CD14-positive monocyte (primary cell): ENCODE measurements at regions not wholly inside any gene's neighbourhood (a gene's known extent, or its start where the extent isn't known, plus 50 kb on each side); places are given as distances from the start of the nearest gene placed in this dataset.

Source experiments
- DNase-seq, 3 donors: peaks; one replicate each; pipeline ENCODE4 v3.0.0-alpha.2; 2011 to 2022
- H2AFZ ChIP-seq: 2 replicates; pipeline ENCODE4 v1.6.0; 2012; ENCODE audit warnings: mild to moderate bottlenecking, low read depth, low read length, inconsistent platforms; ENCODE audit not compliant: insufficient read depth, poor library complexity, severe bottlenecking
- H3K27ac ChIP-seq, 2 donors: 1 replicate in 1 of 2; 2 replicates in 1 of 2; pipeline ENCODE4 v1.5.1; 2012 to 2013; ENCODE audit warnings: low read length in 2 of 2, control low read depth in 1 of 2, inconsistent platforms in 1 of 2, low read depth in 1 of 2, mild to moderate bottlenecking in 1 of 2
- H3K27me3 ChIP-seq, 2 donors: one replicate each; pipeline versions ENCODE4 v1.6.0 to v1.6.1; 2011 to 2013; ENCODE audit warnings: low read length in 2 of 2; ENCODE audit not compliant: control insufficient read depth in 2 of 2, insufficient read depth in 2 of 2
- H3K36me3 ChIP-seq, 2 donors: replicated peaks in 1 of 2; 1 replicate in 1 of 2; 2 replicates in 1 of 2; pipeline versions ENCODE4 v1.5.1 to v1.6.1; 2012 to 2013; ENCODE audit warnings: low read length in 2 of 2, control low read depth in 1 of 2, inconsistent platforms in 1 of 2, mild to moderate bottlenecking in 1 of 2; ENCODE audit not compliant: insufficient read depth in 2 of 2, control insufficient read depth in 1 of 2
- H3K4me1 ChIP-seq, 2 donors: 1 replicate in 1 of 2; 2 replicates in 1 of 2; pipeline versions ENCODE4 v1.5.1 to v1.6.1; 2012 to 2013; ENCODE audit warnings: low read length in 2 of 2, control low read depth in 1 of 2, inconsistent platforms in 1 of 2, mild to moderate bottlenecking in 1 of 2, moderate library complexity in 1 of 2; ENCODE audit not compliant: insufficient read depth in 2 of 2, control insufficient read depth in 1 of 2
- H3K4me2 ChIP-seq: replicated peaks from 2 replicates; pipeline ENCODE3; 2012; ENCODE audit warnings: low read length, moderate library complexity, mild to moderate bottlenecking; ENCODE audit not compliant: poor library complexity, severe bottlenecking; ENCODE audit errors: extremely low read depth
- H3K4me3 ChIP-seq, 3 experiments: fragments of 200-600 bp in 1 of 3; sonication (generic) in 1 of 3; replicated peaks in 1 of 3; 1 replicate in 2 of 3; 2 replicates in 1 of 3; pipeline ENCODE4 v1.5.1; 2011 to 2013; ENCODE audit warnings: low read length in 3 of 3, mild to moderate bottlenecking in 3 of 3, control low read depth in 2 of 3, low read depth in 2 of 3, inconsistent platforms in 1 of 3, moderate library complexity in 1 of 3
- H3K79me2 ChIP-seq: 2 replicates; pipeline ENCODE4 v1.6.0; 2012; ENCODE audit warnings: mild to moderate bottlenecking, control low read depth, inconsistent platforms, low read length, moderate library complexity; ENCODE audit not compliant: insufficient read depth
- H3K9ac ChIP-seq: 2 replicates; pipeline ENCODE4 v1.6.0; 2017; ENCODE audit warnings: low read length, mild to moderate bottlenecking; ENCODE audit not compliant: insufficient read depth, poor library complexity, severe bottlenecking
- H3K9me3 ChIP-seq, 2 donors: replicated peaks in 1 of 2; 1 replicate in 1 of 2; 2 replicates in 1 of 2; pipeline versions ENCODE4 v1.5.1 to v1.6.1; 2012 to 2013; ENCODE audit warnings: low read length in 2 of 2, control low read depth in 1 of 2; ENCODE audit not compliant: control insufficient read depth in 1 of 2, insufficient read depth in 1 of 2
- H4K20me1 ChIP-seq: 2 replicates; pipeline ENCODE4 v1.6.0; 2012; ENCODE audit warnings: mild to moderate bottlenecking, low read length, control low read depth, moderate library complexity; ENCODE audit not compliant: insufficient read depth
- H3K27ac Mint-ChIP-seq, 7 donors: one replicate each; pipeline ENCODE4 v1.8.0; 2020; ENCODE audit warnings: mild to moderate bottlenecking in 7 of 7, mixed read lengths in 7 of 7, moderate library complexity in 6 of 7, inconsistent platforms in 2 of 7
- H3K27me3 Mint-ChIP-seq, 3 donors: one replicate each; pipeline ENCODE4 v1.8.0; 2021 to 2022; ENCODE audit warnings: low read depth in 3 of 3, mild to moderate bottlenecking in 3 of 3, mixed read lengths in 3 of 3, moderate library complexity in 3 of 3, inconsistent platforms in 1 of 3
- H3K36me3 Mint-ChIP-seq, 2 donors: one replicate each; pipeline ENCODE4 v1.8.0; 2020; ENCODE audit warnings: mixed read lengths in 2 of 2, inconsistent platforms in 1 of 2, mild to moderate bottlenecking in 1 of 2
- H3K4me1 Mint-ChIP-seq: one replicate; pipeline ENCODE4 v1.8.0; 2020; ENCODE audit warnings: mild to moderate bottlenecking, mixed read lengths
- H3K4me3 Mint-ChIP-seq, 2 donors: one replicate each; pipeline ENCODE4 v1.8.0; 2020; ENCODE audit warnings: mild to moderate bottlenecking in 2 of 2, mixed read lengths in 2 of 2, moderate library complexity in 1 of 2
- H3K9me3 Mint-ChIP-seq, 7 donors: one replicate each; pipeline ENCODE4 v1.8.0; 2020 to 2022; ENCODE audit warnings: mixed read lengths in 7 of 7, mild to moderate bottlenecking in 6 of 7, moderate library complexity in 6 of 7, inconsistent platforms in 2 of 7
- WGBS: methylation state at CpG from one replicate; pipeline ENCODE4 v1.1.5; 2013; ENCODE audit warnings: missing lambda C conversion rate; ENCODE audit not compliant: insufficient coverage; 5-methylcytosine and 5-hydroxymethylcytosine counted together
- intact Hi-C, 2 donors: fragments of 100-400 bp; cut with micrococcal nuclease; formaldehyde crosslinking; loops; one replicate each; pipeline versions ENCODE4 v1.15.0 to v1.15.1; 2023
- TF ChIP-seq, protein P1 (sequence below): fragments of 200-600 bp; IDR thresholded peaks from one replicate; pipeline ENCODE4 v1.8.0; 2022; ENCODE audit warnings: antibody characterized with exemption, mild to moderate bottlenecking

DNA sequence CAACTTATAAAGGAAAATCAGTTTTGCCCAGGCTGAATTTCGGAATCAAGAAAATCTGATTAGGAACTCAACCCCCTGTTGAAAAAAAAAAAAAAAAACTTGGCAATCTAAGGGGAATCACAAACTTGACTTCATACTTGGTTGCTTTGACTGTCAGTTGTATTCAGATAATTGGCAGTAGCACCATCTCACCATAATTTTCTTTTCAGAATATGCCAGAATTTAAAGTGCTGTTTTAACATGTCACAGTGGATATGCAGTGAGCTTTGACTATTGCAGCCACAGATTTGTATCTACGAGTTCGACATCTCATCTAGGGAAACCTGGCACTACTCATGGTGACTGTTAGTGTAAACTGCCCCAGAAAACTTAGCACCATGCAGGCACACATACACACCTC, 761.4 kb upstream of the KLHL29 start:
- no CpG with 5 or more reads among the region's 3 CpGs for WGBS
- intact Hi-C loops, result no loop called here
- peaks cover 0 to 2% (median 0%) of the 10 kb centered on the region in 3 donors for H3K27me3 Mint-ChIP-seq
- no peaks in the 10 kb centered on the region for H3K9me3 ChIP-seq
- no peaks in the 10 kb centered on the region for H3K4me1 ChIP-seq
- no peak overlapping the region for H3K4me3 ChIP-seq
- no peaks in the 10 kb centered on the region for H3K79me2 ChIP-seq
- no peaks in the 10 kb centered on the region for H3K36me3 Mint-ChIP-seq
- no peak for DNase-seq
- no peak overlapping the region for H3K9ac ChIP-seq
- no peak overlapping the region for H3K4me3 Mint-ChIP-seq
- no peaks in the 10 kb centered on the region for H3K4me1 Mint-ChIP-seq
- H3K27ac Mint-ChIP-seq, result no peak overlapping the region
- no peak overlapping the region for H2AFZ ChIP-seq
- no peak overlapping the region for H3K4me2 ChIP-seq
- H4K20me1 ChIP-seq, result no peaks in the 10 kb centered on the region
- no peaks in the 10 kb centered on the region for H3K36me3 ChIP-seq
- no peak overlapping the region for H3K27ac ChIP-seq
- no peaks in the 10 kb centered on the region for H3K27me3 ChIP-seq
- peaks cover 0 to 6% (median 0%) of the 10 kb centered on the region in 7 donors for H3K9me3 Mint-ChIP-seq
- TF ChIP-seq, protein P1, sequence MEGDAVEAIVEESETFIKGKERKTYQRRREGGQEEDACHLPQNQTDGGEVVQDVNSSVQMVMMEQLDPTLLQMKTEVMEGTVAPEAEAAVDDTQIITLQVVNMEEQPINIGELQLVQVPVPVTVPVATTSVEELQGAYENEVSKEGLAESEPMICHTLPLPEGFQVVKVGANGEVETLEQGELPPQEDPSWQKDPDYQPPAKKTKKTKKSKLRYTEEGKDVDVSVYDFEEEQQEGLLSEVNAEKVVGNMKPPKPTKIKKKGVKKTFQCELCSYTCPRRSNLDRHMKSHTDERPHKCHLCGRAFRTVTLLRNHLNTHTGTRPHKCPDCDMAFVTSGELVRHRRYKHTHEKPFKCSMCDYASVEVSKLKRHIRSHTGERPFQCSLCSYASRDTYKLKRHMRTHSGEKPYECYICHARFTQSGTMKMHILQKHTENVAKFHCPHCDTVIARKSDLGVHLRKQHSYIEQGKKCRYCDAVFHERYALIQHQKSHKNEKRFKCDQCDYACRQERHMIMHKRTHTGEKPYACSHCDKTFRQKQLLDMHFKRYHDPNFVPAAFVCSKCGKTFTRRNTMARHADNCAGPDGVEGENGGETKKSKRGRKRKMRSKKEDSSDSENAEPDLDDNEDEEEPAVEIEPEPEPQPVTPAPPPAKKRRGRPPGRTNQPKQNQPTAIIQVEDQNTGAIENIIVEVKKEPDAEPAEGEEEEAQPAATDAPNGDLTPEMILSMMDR, result no peak

DNA sequence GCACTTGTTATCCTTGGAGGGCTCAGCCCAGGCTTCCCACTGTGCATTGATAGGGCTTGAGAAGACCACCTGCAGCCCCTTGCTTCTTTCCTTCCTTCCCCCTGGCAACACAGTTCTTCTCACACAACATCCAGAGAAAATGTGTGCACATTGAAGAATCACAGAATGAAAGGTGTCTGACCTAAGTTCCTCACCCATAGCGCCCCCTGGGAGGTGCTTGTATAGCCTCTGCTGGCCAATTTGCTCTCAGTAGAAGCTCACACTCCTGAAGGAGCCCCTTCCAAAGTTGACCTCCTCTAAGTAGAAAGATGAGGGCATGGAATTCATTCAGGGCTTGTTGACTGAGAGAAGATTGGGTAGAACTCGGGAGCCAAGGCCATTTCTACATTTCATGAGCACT, 758.4 kb upstream of the KLHL29 start:
- Mint-ChIP-seq H3K4me1 (no peaks in the 10 kb centered on the region), H3K27me3 (peaks cover 0 to 2% (median 0%) of the 10 kb centered on the region in 3 donors), H3K36me3 (no peaks in the 10 kb centered on the region), H3K9me3 (peaks cover 0 to 6% (median 2%) of the 10 kb centered on the region in 7 donors), H3K27ac (no peak overlapping the region), H3K4me3 (no peak overlapping the region)
- Histone ChIP-seq H3K4me2 (no peak overlapping the region), H3K27me3 (no peaks in the 10 kb centered on the region), H3K9me3 (no peaks in the 10 kb centered on the region), H3K27ac (no peak overlapping the region), H3K9ac (no peak overlapping the region), H3K36me3 (no peaks in the 10 kb centered on the region), H2AFZ (no peak overlapping the region), H3K79me2 (no peaks in the 10 kb centered on the region), H4K20me1 (no peaks in the 10 kb centered on the region), H3K4me3 (no peak overlapping the region), H3K4me1 (no peaks in the 10 kb centered on the region)
- intact Hi-C loops, result no loop called here
- WGBS, result no CpG with 5 or more reads among the region's 2 CpGs
- TF ChIP-seq, protein P1, result no peak
- no peak for DNase-seq
